ENCODE measurements at regions not wholly inside any gene's neighbourhood (a gene's known extent, or its start where the extent isn't known, plus 50 kb on each side); places are given as distances from the start of the nearest gene placed in this dataset.
A peak's percentile ranks its signal among the peaks of the same experiment; 100 is the strongest.

DNA sequence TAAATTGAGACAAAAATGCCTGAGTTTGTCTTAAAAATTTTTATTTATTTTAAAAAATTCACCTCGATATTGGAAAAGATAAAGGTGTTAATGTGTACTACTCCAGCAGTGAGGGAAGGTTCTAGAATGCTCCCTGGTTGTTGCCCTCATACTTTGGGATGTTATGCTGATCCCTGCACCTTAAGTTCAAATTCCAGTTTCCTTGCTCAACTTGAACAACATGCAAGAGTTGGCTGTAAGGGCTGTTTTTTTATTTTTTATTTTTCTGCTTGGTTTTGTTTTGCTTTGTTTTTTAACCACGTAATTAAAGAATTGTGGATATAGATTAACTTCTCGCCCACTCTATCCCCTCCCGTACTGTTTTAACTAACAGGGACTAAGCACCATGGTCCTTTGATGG lies 158.7 kb upstream of the CITED2 start:
- TF ChIP-seq, protein P1, sequence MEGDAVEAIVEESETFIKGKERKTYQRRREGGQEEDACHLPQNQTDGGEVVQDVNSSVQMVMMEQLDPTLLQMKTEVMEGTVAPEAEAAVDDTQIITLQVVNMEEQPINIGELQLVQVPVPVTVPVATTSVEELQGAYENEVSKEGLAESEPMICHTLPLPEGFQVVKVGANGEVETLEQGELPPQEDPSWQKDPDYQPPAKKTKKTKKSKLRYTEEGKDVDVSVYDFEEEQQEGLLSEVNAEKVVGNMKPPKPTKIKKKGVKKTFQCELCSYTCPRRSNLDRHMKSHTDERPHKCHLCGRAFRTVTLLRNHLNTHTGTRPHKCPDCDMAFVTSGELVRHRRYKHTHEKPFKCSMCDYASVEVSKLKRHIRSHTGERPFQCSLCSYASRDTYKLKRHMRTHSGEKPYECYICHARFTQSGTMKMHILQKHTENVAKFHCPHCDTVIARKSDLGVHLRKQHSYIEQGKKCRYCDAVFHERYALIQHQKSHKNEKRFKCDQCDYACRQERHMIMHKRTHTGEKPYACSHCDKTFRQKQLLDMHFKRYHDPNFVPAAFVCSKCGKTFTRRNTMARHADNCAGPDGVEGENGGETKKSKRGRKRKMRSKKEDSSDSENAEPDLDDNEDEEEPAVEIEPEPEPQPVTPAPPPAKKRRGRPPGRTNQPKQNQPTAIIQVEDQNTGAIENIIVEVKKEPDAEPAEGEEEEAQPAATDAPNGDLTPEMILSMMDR (IDR thresholded peaks at IDR 0.05; ENCODE audit: insufficient read depth, low read depth, low read length, missing control alignments), result no peak
- DNase-seq (ENCODE audit: low read depth), result no peak
- no peak overlapping the region for H3K4me3 ChIP-seq (ENCODE audit: low read length)

GRCh38 chr6:139531148-139532115 lies 157.0 kb upstream of the CITED2 start:
- TF ChIP-seq, protein P1 (IDR thresholded peaks at IDR 0.05; ENCODE audit: insufficient read depth, low read depth, low read length, missing control alignments), result no peak
- peak; percentile 39 for DNase-seq (ENCODE audit: low read depth)
- H3K4me3 ChIP-seq (ENCODE audit: low read length), result no peak overlapping the region

GRCh38 chr6:139530561-139530960 lies 156.1 kb upstream of the CITED2 start:
- no peak for DNase-seq (ENCODE audit: low read depth)
- no peak overlapping the region for H3K4me3 ChIP-seq (ENCODE audit: low read length)
- TF ChIP-seq, protein P1 (IDR thresholded peaks at IDR 0.05; ENCODE audit: insufficient read depth, low read depth, low read length, missing control alignments), result no peak

- TF ChIP-seq, protein P1 (IDR thresholded peaks at IDR 0.05; ENCODE audit: insufficient read depth, low read depth, low read length, missing control alignments), result no peak
- no peak overlapping the region for H3K4me3 ChIP-seq (ENCODE audit: low read length)
- no peak for DNase-seq (ENCODE audit: low read depth)
Measured at GRCh38 chr6:139529420-139529819, 155.0 kb upstream of the CITED2 start.

DNA sequence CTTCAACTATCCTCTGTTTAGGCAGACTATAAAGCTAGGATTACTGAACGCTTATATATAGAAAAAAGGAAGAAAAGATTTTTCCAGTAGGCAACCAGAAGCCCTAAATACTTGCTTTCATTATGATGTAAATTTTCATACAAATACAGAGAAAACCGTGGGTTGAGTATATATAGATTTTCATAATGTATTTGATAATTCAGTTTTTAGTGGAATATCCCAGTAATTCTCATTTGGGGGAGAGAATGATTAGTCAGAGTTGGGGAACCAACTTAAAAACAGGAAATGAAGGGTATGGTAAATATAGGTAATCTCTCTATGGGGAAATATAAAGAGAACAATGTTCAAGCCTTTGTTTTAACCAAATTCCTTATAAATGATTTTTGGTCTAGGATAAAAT lies 154.0 kb upstream of the CITED2 start:
- DNase-seq (ENCODE audit: low read depth), result no peak
- TF ChIP-seq, protein P1 (IDR thresholded peaks at IDR 0.05; ENCODE audit: insufficient read depth, low read depth, low read length, missing control alignments), result no peak
- H3K4me3 ChIP-seq (ENCODE audit: low read length), result no peak overlapping the region

- no peak overlapping the region for H3K4me3 ChIP-seq (ENCODE audit: low read length)
- TF ChIP-seq, protein P1 (IDR thresholded peaks at IDR 0.05; ENCODE audit: insufficient read depth, low read depth, low read length, missing control alignments), result no peak
- DNase-seq (ENCODE audit: low read depth), result no peak
Measured at GRCh38 chr6:139525415-139525814, 151.0 kb upstream of the CITED2 start.

Data from epithelial cell of esophagus (primary cell).